CD1c-positive myeloid dendritic cell (primary cell): ENCODE measurements at regions not wholly inside any gene's neighbourhood (a gene's known extent, or its start where the extent isn't known, plus 50 kb on each side); places are given as distances from the start of the nearest gene placed in this dataset.
"Not testable (repeated sequence)": the region's sequence is repeated elsewhere in the genome, so short reads cannot be mapped to it uniquely, and the experiment has no call there.

Source experiments
- DNase-seq: peaks from one replicate; pipeline ENCODE4 v3.0.0-alpha.2; 2016; ENCODE audit errors: extremely low spot score

DNA sequence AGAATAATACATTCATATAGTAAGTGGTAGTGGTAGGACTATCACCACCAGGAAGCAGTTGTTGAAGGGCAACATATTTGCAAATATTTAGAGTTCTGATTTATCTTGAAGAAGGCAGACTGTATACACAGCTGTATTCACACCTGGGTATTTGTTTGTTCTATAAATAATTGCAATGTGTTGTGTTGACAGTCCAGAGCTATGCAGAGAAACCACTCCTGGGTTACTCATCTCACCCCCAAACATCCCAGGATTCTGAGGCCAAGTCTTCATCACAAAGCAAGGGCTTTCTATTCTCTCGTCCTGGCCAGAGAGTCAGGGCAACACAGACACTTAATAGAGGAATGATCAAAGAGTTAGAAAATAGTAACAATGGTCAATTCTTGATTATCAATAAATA lies 102.1 kb upstream of the FAT3 start:
- DNase-seq, result no peak

DNA sequence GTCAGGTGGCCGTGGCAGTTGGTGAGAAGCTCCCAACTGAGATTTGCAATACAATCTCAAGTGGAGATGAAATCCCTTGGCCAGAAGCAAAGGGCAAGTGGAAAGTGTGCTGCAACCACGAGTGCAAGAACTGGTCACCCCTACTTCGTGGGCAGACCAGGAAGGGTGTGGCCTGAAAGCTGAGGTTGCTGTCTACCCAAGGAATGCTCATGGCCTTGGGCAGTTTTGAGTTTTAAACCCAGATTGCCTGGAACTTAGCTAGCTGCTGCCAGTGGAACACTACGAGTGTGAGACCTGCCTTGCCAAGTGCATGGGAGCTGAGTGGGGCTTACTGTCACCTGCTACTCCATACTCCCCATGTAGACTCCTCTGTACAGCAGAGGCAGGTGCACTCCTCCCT lies 113.3 kb upstream of the FAT3 start:
- DNase-seq, result no peak

DNA sequence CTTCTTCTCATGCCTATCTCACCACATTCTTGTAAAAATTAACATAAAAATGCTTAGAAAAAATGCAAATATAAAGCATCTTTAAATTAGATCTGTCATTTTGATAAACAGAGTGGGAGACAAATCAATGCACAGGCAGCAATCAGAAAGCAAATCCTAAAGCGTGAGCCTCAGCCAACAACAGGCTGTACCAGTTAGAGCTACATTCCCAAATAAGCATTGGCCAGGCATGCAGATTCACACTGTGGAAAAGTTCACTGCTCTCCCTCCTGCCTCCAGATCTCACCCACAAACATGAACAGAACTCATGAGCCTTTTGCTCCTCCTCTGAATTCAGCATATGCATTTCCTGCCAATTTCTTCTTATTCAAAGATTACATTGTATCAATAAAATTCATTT lies 115.2 kb upstream of the FAT3 start:
- no peak for DNase-seq

DNA sequence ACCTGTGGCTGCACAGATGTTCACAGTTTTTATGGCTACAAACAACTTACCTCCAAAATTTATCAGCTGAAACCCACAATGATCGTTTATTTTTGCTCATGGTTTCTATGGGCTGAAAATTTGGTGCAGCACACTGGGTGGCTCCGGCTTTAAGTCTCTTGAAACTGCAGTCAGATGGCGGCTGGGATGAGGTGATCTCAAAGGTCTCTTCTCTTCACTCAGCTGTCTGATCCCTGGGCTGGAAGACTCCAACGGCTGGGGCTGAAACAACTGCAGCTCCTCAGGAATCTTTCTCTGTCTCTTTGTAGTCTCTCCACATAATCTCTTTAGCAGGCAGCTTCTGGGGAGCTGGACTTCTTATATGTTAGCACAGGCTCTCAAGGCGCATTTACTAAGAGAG lies 117.3 kb upstream of the FAT3 start:
- no peak for DNase-seq

DNA sequence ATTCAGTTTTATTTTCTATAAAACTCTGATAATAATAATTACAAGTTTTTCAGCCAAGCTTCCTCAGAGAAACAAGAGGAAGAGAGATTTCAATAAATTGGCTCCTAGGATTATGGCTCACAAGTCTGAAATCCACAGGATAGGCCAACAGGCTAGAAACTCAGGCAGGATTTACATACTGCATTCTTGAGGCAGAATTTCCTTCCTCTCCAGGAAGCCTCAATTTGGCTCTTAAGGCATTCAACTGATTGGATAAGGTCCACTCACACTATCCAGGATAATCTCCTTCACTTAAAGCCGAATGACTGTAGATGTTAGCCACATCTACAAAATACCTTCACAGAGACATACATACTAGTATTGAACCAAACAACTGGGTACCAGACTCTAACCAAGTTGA lies 120.3 kb upstream of the FAT3 start:
- DNase-seq, result no peak

DNA sequence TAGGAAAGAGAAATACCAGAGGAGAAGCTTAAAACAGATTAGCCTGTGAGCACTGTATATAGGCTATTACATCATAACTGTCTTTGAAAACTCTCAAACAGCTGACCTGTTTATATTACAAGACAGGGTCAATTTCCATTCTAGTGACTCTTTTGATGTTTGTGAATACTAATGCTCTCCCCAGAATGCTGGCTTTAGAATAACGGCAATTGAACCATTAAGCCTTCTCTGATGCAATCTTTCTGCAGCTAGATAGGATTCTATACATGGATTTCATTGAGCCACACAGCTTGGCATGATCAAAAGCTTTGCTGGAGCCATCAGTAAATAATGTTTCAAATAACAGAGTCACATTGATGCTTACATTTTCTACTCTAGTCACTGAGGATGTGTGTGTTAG lies 122.7 kb upstream of the FAT3 start:
- DNase-seq, result no peak

DNA sequence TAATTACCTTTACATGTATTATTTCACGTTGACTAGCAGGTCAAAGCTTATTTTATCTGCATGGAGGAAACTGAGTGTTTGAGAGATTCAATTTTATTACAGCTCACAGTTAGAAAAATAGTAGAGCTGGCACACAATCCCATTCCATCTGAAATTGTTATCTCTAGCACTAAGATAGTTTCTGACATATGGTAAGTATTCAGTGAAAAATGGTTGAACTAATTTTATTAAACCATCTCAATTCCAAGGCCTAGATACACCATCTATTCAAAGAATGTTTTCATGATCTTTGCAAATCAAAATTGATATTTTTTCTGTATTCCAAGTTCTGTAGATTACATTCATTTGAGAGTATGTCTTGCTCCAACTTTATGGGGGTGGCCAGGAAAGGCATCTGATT lies 125.4 kb upstream of the FAT3 start:
- DNase-seq, result no peak

DNA sequence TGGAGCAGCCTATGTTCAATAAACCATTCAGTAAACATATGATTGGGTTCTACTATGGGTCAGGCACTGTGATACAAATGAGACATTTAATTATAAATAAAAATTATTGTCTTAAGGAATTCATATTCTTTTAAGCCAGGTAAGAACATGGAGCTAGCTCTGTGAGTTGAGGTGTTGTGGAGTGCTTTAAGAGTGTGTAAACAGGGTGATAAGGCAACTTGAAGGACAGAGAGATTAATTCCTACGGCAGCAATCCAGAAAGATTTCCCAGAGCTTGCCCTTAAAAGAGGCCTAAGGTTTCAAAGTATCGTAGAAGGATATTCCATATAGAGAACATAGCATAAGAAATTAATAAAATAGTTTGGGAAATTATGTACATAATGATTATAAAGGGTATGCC lies 126.4 kb upstream of the FAT3 start:
- no peak for DNase-seq

DNA sequence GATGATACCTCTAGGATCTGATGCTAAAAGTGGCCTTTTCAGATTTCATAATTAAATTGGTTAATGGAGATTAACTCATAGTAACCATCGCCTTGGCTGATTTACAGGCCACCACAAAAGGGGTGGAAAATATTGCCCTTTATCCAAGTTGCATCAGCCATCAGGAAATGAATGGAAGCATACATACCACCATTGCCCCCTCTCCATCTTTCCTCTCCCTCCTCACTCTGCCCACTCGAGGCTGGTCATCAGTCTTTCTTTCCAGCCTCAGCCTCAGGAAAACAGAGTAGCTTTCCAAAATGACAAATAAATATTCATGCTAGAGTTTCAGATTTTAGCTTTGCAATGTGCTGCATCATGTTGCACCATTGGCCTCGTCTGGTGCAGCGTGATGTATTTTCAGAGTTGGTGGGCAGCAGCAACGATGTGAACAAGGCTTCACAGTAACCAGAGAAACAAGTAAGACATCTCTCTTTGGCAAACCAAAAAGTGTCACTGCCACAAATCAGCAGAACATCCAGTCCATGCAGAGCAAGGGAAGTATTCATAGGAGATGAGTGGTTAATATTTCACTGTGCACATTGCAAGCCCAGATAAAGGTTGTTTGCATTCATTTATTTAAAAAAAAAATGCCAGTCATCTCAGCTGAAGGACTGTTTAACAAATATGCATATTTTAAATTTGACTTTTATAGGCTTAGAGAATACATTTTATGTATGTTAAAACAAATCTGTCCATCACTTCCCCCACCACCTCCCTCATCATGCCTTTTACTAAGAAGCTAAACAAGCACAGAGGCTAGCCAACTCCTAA lies 136.7 kb upstream of the FAT3 start:
- DNase-seq, result no peak

DNA sequence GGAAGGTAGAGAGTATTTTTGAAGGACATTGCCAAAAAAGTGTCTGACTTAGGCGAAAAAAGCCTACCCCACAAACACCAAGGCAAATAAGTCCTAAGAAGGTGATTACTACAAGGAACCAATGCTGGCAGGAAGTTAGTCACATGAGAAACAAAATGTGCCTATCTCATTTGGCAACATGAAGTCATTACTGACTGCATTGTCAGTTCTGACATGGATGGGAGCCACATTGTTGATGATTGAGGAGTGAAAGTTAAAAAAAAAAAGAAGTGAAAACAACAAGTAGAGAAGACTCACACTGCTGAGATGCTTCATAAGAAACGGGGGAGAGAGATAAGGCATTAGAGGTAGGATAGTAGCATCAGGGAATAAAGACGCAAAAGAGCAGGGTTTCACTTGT lies 141.5 kb upstream of the FAT3 start:
- DNase-seq, result no peak

DNA sequence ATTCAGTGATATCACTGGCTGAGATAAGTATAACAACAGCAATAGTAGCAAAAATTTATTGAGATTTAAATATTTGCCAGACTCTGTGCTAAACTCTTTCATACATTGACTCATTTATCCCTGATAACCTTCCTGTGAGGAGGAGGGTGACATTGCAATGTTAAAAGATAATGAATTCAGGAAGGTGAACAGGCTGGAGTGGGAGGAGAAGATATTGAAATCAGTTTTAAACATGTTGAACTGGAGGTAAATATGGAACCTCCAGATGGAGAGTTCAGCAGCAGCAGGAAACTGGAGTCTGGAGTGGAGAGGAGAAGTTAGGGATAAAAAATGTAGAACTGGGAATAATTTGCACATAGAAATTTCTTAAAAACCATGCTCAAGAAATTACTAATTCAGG lies 142.0 kb upstream of the FAT3 start:
- no peak for DNase-seq

DNA sequence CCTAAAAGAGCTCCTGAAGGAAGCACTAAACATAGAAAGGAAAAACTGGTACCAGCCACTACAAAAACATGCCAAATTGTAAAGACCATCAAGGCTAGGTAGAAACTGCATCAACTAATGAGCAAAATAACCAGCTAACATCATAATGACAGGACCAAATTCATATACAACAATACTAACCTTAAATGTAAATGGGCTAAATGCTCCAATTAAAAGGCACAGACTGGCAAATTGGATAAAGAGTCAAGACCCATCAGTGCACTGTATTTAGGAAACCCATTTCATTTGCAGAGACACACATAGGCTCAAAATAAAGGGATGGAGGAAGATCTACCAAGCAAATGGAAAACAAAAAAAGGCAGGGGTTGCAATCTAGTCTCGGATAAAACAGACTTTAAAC lies 150.1 kb upstream of the FAT3 start:
- not testable (repeated sequence) for DNase-seq

DNA sequence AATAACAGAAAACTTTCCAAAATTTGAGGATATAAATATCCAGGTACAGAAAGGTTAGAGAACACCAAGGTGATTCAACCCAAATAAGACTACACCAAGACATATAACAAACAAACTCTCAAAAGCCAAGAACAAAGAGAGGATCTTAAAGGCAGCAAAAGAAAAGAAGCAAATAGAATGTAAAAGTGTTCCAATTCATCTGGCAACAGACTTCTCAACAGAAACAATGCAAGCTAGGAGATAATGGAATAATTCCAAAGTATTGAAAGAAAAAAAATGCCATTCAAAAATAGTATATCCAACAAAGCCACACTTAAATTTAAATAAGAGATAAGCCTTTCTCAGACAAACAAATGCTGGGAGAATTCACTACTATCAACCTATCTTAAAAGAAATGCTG lies 153.0 kb upstream of the FAT3 start:
- no peak for DNase-seq

DNA sequence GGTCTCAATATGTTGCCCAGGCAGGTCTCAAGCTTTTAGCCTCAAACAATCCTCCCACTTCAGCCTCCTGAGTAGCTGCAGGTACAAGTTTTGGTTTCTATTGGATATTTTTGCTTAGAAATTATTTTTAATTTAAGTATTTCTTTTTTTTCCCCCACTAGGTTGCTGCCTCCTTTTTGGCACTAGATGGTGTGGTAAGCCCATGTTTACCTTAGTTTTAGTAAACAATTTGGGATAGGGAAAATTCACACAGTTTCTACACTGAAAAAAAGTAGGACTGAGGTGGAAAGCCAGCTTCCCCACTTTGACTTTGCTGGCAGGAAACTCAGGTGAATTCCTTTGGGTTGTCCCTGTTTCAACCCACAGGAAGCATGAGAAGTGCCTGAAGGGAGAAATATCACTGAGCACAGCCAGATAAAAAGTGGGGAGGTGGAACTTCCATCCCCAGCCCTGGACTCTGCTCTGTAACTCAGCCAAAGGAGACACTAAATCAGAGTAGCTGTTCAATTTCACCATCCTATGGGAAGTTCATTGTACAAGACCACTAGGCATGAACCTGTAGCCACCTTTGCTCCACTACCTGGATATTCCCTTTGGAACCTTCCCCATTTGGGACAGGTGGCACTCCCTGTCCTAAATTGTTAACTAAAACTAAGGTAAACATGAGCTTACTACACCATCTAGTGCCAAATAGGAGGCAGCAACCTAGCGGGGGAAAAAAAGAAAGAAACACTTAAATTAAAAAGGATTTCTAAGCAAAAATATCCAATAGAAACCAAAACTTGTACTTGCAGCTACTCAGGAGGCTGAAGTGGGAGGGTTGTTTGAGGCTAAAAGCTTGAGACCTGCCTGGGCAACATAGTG lies 154.4 kb upstream of the FAT3 start:
- no peak for DNase-seq

DNA sequence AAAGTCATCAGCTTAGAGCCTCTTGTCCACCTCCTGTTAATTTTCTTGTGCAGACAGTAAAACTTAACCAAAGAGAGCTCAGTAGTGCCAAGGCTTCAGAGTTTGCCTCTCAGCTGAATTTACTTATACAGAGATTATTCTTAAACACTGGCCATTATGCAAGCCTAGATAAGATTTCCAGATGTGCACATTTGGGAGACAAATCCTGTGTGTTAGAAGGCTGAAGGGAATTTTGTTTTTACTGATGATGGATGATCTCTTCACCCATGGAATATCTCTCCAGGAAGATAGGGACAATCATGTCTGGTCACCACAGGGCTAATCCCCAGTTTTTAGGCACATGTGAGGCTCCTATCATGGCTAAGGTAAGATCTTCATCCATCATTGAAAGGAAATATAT lies 157.6 kb upstream of the FAT3 start:
- DNase-seq, result no peak

DNA sequence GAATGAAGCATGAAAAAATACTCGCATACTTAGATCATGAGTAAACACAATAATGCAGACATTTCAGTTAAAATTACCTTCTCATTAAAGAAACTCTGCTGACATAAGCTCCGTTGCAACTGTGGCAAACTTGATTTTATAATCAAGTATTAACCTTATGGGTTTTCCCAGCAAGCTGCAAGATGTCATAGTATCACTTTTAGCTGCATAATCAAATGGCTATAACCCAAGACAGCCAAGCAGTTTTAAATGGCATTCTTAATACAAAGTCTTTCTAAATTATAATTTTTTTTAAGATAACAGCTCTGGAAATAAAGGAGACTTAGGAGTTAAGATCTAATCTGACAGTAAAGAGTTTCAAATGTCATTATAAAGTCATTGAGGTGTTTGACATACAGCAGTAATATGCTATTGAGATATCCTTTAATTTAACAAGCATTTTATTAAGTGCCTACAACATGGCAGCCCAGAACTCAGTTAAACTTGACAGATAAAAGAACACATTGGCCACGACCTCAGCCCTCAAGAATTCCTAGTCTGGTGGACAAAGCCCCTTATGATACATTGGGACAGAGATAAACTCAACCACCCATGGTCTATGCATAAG lies 163.1 kb upstream of the FAT3 start:
- no peak for DNase-seq

DNA sequence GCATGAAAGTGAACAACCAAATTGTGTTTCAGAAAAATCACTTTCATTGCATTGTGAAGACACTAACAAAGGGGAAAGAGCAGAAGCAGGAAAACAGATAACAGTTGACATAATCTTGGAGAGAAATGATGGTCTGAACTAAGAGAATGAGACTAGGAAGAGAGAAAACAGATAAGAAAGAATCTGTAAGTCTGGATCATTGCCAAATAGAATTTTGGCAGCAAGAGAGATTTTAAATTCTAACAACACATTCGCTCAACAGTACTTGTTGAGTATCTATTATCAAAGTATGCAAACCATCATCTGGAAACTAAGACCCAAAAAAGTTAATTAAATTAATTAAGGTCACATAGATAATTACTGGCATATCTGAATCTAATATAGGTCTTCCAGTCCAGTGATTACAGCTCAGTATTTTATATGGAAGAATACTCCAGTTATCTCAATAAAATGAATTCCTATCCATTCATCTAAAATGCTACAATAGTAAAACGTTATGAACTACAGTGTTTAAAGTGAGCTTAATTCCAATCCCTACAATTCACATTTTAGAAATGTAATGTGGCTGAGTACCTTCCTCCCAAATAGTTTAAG lies 166.7 kb upstream of the FAT3 start:
- DNase-seq, result no peak

DNA sequence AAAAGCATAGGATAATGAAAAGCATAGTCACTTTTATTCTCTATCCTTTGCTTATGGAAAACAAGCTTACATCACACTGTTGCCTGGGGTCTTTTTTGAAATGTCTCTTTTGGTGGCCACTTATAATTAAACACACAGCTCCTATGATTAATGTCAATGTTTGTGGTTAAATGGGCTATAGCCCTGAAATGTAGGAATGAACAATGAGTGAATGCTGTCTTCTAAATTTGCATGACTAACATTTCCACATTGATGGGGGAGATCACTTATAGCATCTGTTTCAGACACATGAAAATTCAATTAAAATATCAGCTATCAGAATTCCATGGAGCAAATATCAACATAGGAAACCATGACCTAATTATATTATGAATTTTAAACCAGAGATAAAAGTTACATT lies 171.4 kb upstream of the FAT3 start:
- no peak for DNase-seq

DNA sequence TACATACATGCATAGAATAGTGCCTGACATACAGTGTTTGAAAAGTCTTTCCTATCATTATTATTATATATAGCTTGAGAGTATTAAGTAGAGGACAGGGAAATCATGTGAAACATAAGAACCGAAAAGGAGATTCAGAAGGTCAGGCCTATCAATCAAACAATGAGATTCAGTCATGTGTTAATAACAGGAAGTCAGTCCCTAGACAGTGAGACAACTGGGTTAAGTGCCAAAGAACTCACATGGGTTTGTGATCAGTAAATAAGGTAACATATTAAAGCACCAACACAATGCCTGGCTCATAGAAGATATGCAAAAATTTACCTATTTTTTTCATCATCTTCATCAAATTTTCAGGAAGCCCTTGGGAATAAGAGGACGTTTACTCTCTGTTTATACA lies 174.3 kb upstream of the FAT3 start:
- no peak for DNase-seq

DNA sequence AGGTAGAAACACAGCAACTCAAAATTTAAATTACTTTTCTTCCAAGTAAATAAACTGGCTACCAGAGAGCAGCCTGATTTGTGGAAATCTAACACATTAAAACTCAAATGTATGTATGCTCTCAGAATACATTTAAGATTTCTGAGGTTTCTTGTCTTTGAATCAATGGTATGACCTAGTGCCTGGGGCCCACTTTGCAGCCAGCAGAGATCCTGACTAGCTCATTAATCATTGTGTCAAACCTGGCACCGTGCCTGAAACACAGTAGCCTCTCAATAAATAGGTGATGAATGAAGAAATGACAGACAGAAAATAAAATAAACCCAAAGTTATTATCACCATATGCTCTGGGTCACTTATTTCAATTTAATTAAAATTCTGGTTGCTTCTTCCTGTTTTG lies 176.2 kb upstream of the FAT3 start:
- no peak for DNase-seq

DNA sequence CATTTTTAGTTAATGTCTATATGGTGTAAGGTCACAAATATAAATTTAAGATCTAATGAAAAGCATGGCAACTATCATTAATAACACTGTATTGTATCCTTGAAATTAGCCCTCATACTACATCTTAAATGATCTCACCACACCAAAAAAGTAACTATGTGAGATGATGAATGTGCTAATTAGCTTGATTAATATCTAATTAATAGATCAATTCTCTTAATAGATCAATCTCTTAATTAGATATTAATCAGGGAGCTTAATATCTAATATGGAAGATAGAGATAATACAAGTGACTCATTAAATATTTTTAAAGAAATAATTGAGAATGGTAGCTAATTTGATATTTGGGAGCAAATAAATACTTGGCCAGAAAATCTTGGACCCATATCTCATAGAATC lies 178.5 kb upstream of the FAT3 start:
- DNase-seq, result no peak

DNA sequence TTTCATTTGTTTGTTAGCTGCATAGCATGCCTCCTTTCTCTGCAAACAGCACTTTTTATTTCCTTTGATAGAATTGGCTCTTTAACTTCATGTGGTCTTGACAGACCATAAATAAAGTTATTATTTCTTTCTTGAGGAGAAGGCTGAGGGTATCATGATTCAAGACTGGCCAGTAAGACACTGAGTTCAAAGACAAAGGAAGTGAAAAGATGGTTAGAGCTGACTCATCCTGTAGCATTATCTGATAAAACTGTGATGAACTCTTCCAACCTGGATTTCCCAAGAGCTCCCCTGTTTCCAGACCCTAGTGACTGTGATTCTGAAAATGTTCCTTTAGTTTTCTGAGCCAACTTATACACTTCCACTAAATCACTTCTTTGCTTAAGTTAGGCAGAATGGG lies 179.3 kb upstream of the FAT3 start:
- DNase-seq, result no peak

DNA sequence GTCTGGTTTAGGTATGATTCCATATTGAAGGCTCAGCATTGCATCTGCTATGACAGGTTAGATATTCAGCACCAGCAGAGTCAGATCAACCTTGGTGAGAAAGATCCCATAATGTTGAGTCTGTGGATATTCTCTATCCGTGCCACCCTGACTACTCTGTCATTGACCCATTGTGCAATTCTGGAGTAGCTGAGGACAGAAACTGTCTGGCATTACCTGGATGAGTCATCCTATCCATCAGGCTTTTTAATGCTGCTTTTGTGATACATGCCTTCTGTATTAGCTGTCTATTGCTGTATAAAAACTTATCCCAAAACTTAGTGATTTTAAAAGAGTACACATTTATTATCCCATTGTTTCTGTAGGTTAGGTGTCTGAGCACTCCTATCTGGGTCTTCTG lies 189.1 kb upstream of the FAT3 start:
- DNase-seq, result no peak
